Left ventricle myocardium inferior (tissue), 1 donor: ENCODE measurements at regions not wholly inside any gene's neighbourhood (a gene's known extent, or its start where the extent isn't known, plus 50 kb on each side); places are given as distances from the start of the nearest gene placed in this dataset.

Source experiments
- DNase-seq: peaks from one replicate; pipeline ENCODE4 v3.0.0-alpha.2; 2020
- H3K27ac ChIP-seq: fragments of 200-600 bp; replicated peaks from 2 replicates; pipeline ENCODE4 v1.8.0; 2021
- H3K27me3 ChIP-seq: fragments of 200-600 bp; 2 replicates; pipeline ENCODE4 v1.8.0; 2021; ENCODE audit warnings: low read depth
- H3K36me3 ChIP-seq: fragments of 200-600 bp; 2 replicates; pipeline ENCODE4 v1.8.0; 2021
- H3K4me1 ChIP-seq: fragments of 200-600 bp; 2 replicates; pipeline ENCODE4 v1.8.0; 2021
- H3K4me3 ChIP-seq: fragments of 200-600 bp; 2 replicates; pipeline ENCODE4 v1.8.0; 2021; ENCODE audit warnings: mild to moderate bottlenecking, moderate library complexity
- H3K9me3 ChIP-seq: fragments of 200-600 bp; replicated peaks from 2 replicates; pipeline ENCODE4 v1.8.0; 2021
- CTCF ChIP-seq: fragments of 200-600 bp; IDR thresholded peaks from 2 replicates; pipeline ENCODE4 v1.8.0; 2021; ENCODE audit warnings: antibody characterized with exemption, mild to moderate bottlenecking, borderline replicate concordance
- intact Hi-C: fragments of 100-400 bp; cut with micrococcal nuclease; formaldehyde crosslinking; loops from one replicate; pipeline ENCODE4 v1.11.0; 2022
- donor health status: DM: no; HTN: yes; CAD: no; lungs with severe emphysema.

DNA sequence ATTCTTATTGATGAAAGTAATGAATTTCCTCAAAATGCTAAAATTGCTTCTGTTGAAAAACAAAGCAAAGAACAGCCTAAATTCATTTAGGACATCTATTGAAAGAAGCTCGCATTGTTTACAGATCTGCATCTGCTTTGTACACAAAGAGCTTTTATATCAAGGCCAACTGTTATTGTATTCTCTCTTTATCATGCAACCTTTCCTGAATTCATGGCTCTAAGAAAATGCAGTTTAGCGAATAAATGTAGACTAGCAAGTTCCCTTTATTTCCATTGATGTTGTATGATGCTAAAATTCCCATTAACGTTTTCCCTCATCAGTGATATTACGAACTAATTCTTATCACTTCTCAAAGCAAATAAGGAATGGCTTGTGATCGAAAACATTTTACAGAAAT is 446.3 kb downstream of the MID1IP1 start:
- DNase-seq, result no peak
- TF ChIP-seq CTCF, result no peak
- intact Hi-C loops, result no loop called here

DNA sequence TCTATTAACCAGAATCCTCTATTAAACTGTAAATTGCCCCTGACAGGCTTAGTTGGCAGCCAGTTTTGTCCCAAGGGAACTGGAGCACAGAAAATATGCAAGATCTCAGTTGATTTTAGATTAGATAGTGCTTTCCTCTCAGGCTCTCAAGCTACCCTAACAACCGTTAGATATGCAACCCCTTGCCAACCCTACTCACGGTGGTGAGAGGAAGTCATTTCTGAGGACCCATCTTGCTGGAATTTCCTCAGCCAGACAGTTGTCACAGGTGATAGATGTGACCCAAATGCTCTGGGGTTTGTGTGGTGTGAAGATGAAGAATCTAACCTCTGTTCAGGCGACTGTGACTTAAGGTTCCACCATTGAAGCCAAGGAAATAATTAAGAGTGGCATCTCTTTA is 447.1 kb downstream of the MID1IP1 start:
- no peaks in the 10 kb centered on the region for H3K27me3 ChIP-seq
- DNase-seq, result no peak
- intact Hi-C loops, result no loop called here
- no peak for TF ChIP-seq CTCF
- H3K36me3 ChIP-seq, result no peaks in the 10 kb centered on the region
- no peaks in the 10 kb centered on the region for H3K9me3 ChIP-seq
- H3K27ac ChIP-seq, result no peak overlapping the region
- H3K4me1 ChIP-seq, result no peaks in the 10 kb centered on the region
- H3K4me3 ChIP-seq, result no peak overlapping the region

More for the DNA sequence above, 446.3 kb downstream of the MID1IP1 start:
- Histone ChIP-seq H3K27ac (no peak overlapping the region), H3K27me3 (no peaks in the 10 kb centered on the region), H3K9me3 (no peaks in the 10 kb centered on the region), H3K4me3 (no peak overlapping the region), H3K4me1 (no peaks in the 10 kb centered on the region), H3K36me3 (no peaks in the 10 kb centered on the region)

- Histone ChIP-seq H3K27ac (no peak overlapping the region), H3K27me3 (no peaks in the 10 kb centered on the region), H3K36me3 (no peaks in the 10 kb centered on the region), H3K4me1 (no peaks in the 10 kb centered on the region), H3K4me3 (no peak overlapping the region), H3K9me3 (no peaks in the 10 kb centered on the region)
- intact Hi-C loops, result no loop called here
- no peak for TF ChIP-seq CTCF
- DNase-seq, result no peak
Measured at GRCh38 chrX:39249999-39250398, 448.7 kb downstream of the MID1IP1 start.

DNA sequence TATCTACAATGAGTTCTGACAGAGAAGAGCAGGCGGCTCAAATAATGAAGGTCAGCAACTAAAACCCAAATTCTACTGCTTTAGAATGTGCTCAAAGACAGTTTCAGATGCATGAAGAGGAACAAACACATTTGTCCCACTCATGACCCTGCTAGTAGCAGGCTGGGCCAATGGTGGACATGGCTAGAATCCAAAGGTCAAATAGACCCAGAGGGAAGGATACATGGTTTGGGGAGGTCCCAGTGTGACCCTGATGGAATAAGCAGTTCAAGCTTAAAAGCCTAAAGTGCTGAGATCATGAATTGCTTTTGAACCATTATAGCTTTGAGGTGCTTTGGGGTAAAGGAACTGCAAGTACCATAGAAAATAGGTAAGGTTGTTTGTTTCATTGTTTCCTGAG is 450.7 kb downstream of the MID1IP1 start:
- Histone ChIP-seq H3K4me1 (no peaks in the 10 kb centered on the region), H3K36me3 (no peaks in the 10 kb centered on the region), H3K4me3 (no peak overlapping the region), H3K27ac (no peak overlapping the region), H3K9me3 (no peaks in the 10 kb centered on the region), H3K27me3 (no peaks in the 10 kb centered on the region)
- no peak for TF ChIP-seq CTCF
- no peak for DNase-seq
- intact Hi-C loops, result no loop called here

- no peak overlapping the region for H3K4me3 ChIP-seq
- DNase-seq, result no peak
- H3K9me3 ChIP-seq, result no peaks in the 10 kb centered on the region
- no peaks in the 10 kb centered on the region for H3K27me3 ChIP-seq
- TF ChIP-seq CTCF, result no peak
- intact Hi-C loops, result no loop called here
- H3K36me3 ChIP-seq, result no peaks in the 10 kb centered on the region
- H3K4me1 ChIP-seq, result no peaks in the 10 kb centered on the region
- no peak overlapping the region for H3K27ac ChIP-seq
Measured at GRCh38 chrX:39253551-39253950, 452.3 kb downstream of the MID1IP1 start.

GRCh38 chrX:39258331-39258730 is 457.1 kb downstream of the MID1IP1 start:
- Histone ChIP-seq H3K27ac (no peak overlapping the region), H3K4me1 (no peaks in the 10 kb centered on the region), H3K4me3 (no peak overlapping the region), H3K36me3 (no peaks in the 10 kb centered on the region), H3K27me3 (no peaks in the 10 kb centered on the region), H3K9me3 (no peaks in the 10 kb centered on the region)
- no peak for DNase-seq
- TF ChIP-seq CTCF, result no peak
- intact Hi-C loops, result no loop called here
